ENCODE measurements at regions not wholly inside any gene's neighbourhood (a gene's known extent, or its start where the extent isn't known, plus 50 kb on each side); places are given as distances from the start of the nearest gene placed in this dataset.

GRCh38 chr3:34015204-34016142 lies 217.0 kb downstream of the PDCD6IP start:
- H3K4me3 Mint-ChIP-seq: no peak overlapping the region
- no peaks in the 10 kb centered on the region for H3K9me3 Mint-ChIP-seq (ENCODE audit: insufficient read depth)
- no peaks in the 10 kb centered on the region for H3K36me3 ChIP-seq (replicated peaks in 1 of 2; ENCODE audit: control extremely low read depth in 1 of 2, control insufficient read depth in 1 of 2, extremely low read depth in 1 of 2, insufficient read depth in 2 of 2, low read length in 1 of 2)
- no peak overlapping the region for H3K4me3 ChIP-seq (ENCODE audit: control extremely low read depth in 1 of 5, extremely low read depth in 1 of 5, insufficient read depth in 1 of 5, low read depth in 2 of 5, low read length in 4 of 5)
- no peak overlapping the region for H3K27ac Mint-ChIP-seq
- intact Hi-C loops (cut with micrococcal nuclease): no loop called here
- H3K9me3 ChIP-seq (ENCODE audit: control extremely low read depth in 1 of 3, control insufficient read depth in 2 of 3, insufficient read depth in 1 of 3, low read length in 2 of 3): peaks cover 0 to 3% (median 0%) of the 10 kb centered on the region in 3 donors
- H3K27me3 Mint-ChIP-seq: no peaks in the 10 kb centered on the region
- H3K4me1 ChIP-seq (ENCODE audit: control insufficient read depth in 2 of 2, insufficient read depth in 2 of 2, low read length in 2 of 2): peaks cover 31 to 39% of the 10 kb centered on the region in 2 donors
- no peak overlapping the region for H3K4me2 ChIP-seq (replicated peaks; ENCODE audit: low read depth, low read length, poor library complexity, severe bottlenecking)
- H2AFZ ChIP-seq (ENCODE audit: insufficient read depth, low read depth, low read length, poor library complexity, severe bottlenecking): no peak overlapping the region
- no peaks in the 10 kb centered on the region for H3K79me2 ChIP-seq (ENCODE audit: control insufficient read depth, insufficient read depth, low read length)
- no peak overlapping the region for H3K27ac ChIP-seq (ENCODE audit: low read length in 2 of 2)
- no peak overlapping the region for H3K9ac ChIP-seq (ENCODE audit: low read length)
- no peak for DNase-seq
- WGBS (ENCODE audit: insufficient coverage): 81% methylated on average over 6 of the region's 9 CpGs
- ChIA-PET POLR2A (no interaction called here), CTCF (no interaction called here)
- no peak for TF ChIP-seq CTCF (IDR thresholded peaks at IDR 0.05)
- no peak for TF ChIP-seq EZH2 (IDR thresholded peaks at IDR 0.05; ENCODE audit: borderline replicate concordance, insufficient read depth, low read depth, low read length, poor library complexity, severe bottlenecking)
- H3K4me1 Mint-ChIP-seq: peaks cover 34% of the 10 kb centered on the region
- ATAC-seq (ENCODE audit: low read depth): no peak
- no peaks in the 10 kb centered on the region for H4K20me1 ChIP-seq (ENCODE audit: control insufficient read depth, insufficient read depth, low read length, poor library complexity, severe bottlenecking)
- peaks cover 0 to 3% (median 0%) of the 10 kb centered on the region in 4 experiments for H3K27me3 ChIP-seq (replicated peaks in 1 of 4; ENCODE audit: control extremely low read depth in 1 of 4, control insufficient read depth in 3 of 4, insufficient read depth in 4 of 4, low read length in 3 of 4)
